ENCODE measurements at regions not wholly inside any gene's neighbourhood (a gene's known extent, or its start where the extent isn't known, plus 50 kb on each side); places are given as distances from the start of the nearest gene placed in this dataset.

DNA sequence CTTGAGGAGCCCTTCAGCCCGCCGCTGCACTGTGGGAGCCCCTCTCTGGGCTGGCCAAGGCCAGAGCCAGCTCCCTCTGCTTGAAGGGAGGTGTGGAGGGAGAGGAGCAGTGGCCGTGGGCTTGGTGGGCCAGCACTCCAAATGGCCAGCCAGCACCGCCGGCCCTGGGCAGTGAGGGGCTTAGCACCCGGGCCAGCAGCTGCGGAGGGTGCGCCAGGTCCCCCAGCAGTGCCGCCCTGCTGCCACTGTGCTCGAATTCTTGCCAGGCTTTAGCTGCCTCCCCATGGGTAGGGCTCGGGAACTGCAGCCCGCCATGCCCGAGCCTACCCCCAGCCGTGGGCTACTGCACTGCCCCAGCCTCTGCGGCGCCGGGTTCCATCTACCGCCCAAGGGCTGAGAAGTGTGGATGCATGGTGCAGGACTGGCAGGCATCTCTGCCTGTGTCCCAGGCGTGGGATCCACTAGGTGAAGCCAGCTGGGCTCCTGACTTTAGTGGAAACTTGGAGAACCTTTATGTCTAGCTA lies 82.7 kb downstream of the KCNA4 start:
- POLR2A ChIA-PET = no interaction called here
- no peaks in the 10 kb centered on the region for H3K9me3 Mint-ChIP-seq
- H3K4me3 Mint-ChIP-seq = no peak overlapping the region
- CTCF ChIA-PET = no interaction called here
- H3K4me1 Mint-ChIP-seq = no peaks in the 10 kb centered on the region
- no peaks in the 10 kb centered on the region for H3K36me3 Mint-ChIP-seq (ENCODE audit: low read depth)
- H3K27ac Mint-ChIP-seq = no peak overlapping the region
- ATAC-seq (ENCODE audit: low read depth) = no peak
- no peaks in the 10 kb centered on the region for H3K27me3 Mint-ChIP-seq
- DNase-seq = no peak
- intact Hi-C loops (cut with micrococcal nuclease) = no loop called here
- TF ChIP-seq, protein P1, sequence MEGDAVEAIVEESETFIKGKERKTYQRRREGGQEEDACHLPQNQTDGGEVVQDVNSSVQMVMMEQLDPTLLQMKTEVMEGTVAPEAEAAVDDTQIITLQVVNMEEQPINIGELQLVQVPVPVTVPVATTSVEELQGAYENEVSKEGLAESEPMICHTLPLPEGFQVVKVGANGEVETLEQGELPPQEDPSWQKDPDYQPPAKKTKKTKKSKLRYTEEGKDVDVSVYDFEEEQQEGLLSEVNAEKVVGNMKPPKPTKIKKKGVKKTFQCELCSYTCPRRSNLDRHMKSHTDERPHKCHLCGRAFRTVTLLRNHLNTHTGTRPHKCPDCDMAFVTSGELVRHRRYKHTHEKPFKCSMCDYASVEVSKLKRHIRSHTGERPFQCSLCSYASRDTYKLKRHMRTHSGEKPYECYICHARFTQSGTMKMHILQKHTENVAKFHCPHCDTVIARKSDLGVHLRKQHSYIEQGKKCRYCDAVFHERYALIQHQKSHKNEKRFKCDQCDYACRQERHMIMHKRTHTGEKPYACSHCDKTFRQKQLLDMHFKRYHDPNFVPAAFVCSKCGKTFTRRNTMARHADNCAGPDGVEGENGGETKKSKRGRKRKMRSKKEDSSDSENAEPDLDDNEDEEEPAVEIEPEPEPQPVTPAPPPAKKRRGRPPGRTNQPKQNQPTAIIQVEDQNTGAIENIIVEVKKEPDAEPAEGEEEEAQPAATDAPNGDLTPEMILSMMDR (IDR thresholded peaks at IDR 0.05) = no peak

DNA sequence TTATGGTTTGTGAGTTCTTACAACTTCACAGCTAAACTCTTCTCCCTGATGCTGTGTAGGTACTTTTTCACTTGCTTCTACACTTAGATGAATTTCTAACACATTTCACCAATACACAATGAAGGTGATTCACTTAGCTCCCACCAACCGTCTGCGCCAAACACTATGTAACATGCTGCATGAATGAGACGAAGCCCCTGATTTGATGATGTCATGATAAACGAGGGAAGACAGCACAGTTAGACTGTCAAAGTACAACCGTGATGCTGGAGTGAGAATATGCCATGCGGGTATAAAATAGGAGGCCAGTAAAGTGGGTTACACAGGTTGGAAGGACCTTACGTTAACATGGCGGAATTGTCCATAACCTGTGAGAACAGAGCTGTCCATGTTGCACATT lies 100.8 kb downstream of the KCNA4 start:
- Mint-ChIP-seq H3K4me1 (no peaks in the 10 kb centered on the region), H3K9me3 (peaks cover 2% of the 10 kb centered on the region), H3K27me3 (no peaks in the 10 kb centered on the region), H3K36me3 (ENCODE audit: low read depth) (no peaks in the 10 kb centered on the region), H3K27ac (no peak overlapping the region), H3K4me3 (no peak overlapping the region)
- POLR2A ChIA-PET = no interaction called here
- DNase-seq (no peak), ATAC-seq (ENCODE audit: low read depth) (no peak)
- CTCF ChIA-PET = no interaction called here
- intact Hi-C loops (cut with micrococcal nuclease) = no loop called here
- TF ChIP-seq, protein P1 (IDR thresholded peaks at IDR 0.05) = no peak

DNA sequence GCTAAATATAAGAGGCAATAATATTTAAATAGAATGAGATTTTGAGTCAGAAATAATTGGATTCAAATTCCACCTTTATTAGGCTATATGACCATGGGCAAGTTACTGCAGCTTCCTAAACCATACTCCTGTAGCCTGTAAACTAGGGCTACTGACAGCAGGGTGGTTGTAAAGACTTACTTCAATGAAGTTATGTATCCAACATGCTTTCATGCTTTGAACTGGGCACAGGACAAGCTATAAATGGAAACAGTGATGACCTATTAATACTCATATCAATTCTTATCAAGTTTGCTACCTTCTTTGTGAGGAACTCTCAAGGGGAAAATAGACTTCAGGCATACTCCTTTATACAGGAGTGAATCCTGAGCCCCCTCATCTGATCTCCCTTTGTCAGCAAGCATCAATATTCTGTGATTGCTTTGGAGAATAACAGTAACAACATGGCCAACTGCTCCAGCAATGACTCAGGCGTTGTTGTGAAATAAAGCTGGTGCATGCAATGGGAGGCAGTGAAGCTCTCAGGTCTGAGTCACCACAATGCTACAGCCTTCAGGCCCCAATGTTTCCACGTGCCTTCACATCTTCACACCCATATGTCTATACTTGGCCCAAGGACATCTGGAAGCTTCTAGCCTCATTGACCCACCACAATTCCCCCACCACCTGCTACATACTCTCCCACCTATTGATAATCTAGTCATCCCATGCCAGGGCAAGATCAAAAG lies 102.5 kb downstream of the KCNA4 start:
- intact Hi-C loops (cut with micrococcal nuclease) = no loop called here
- Mint-ChIP-seq H3K27ac (no peak overlapping the region), H3K27me3 (no peaks in the 10 kb centered on the region), H3K4me3 (no peak overlapping the region), H3K4me1 (no peaks in the 10 kb centered on the region), H3K36me3 (ENCODE audit: low read depth) (no peaks in the 10 kb centered on the region), H3K9me3 (no peaks in the 10 kb centered on the region)
- POLR2A ChIA-PET = no interaction called here
- TF ChIP-seq, protein P1 (IDR thresholded peaks at IDR 0.05) = no peak
- CTCF ChIA-PET = no interaction called here
- no peak for DNase-seq
- ATAC-seq (ENCODE audit: low read depth) = no peak

DNA sequence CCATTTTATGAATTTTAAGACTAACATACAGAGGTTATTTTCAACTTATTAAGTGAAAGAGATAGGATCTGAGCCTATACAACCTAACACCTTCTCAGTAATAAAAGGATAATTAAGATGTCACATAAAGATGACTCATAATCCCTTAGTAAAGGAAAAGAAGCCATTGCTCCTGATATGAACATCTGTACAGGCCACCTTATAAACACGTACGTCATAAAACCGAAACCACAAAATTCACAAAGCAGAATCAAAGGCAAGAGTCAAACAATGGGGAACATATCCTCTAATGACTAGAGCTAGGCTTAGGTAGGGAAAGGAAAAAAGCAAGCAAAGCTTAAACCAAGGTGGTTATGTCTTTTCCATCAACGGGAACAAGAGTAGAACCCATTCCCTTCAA lies 103.5 kb downstream of the KCNA4 start:
- ChIA-PET CTCF (no interaction called here), POLR2A (no interaction called here)
- no peaks in the 10 kb centered on the region for H3K4me1 Mint-ChIP-seq
- ATAC-seq (ENCODE audit: low read depth) = no peak
- no peaks in the 10 kb centered on the region for H3K27me3 Mint-ChIP-seq
- intact Hi-C loops (cut with micrococcal nuclease) = no loop called here
- no peaks in the 10 kb centered on the region for H3K9me3 Mint-ChIP-seq
- TF ChIP-seq, protein P1 (IDR thresholded peaks at IDR 0.05) = no peak
- no peaks in the 10 kb centered on the region for H3K36me3 Mint-ChIP-seq (ENCODE audit: low read depth)
- no peak for DNase-seq
- no peak overlapping the region for H3K27ac Mint-ChIP-seq
- H3K4me3 Mint-ChIP-seq = no peak overlapping the region

DNA sequence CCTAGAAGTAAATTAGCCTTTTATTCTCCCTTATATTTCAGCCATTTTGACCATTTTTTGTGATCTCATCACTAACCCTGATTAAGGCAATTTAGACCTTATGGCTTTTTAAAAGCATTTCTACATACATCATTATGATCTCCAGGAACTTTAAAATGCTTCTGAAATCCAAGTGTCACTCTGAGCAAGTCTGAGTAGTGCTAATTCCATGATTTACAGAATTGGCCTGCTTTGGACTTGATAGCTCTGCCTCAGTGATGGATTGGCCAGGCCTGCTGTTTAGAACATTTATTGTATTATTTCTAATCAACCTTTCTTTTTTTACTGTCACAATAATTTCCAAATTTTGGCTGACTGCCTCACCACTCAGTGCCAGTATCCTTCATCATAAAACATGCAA lies 116.4 kb downstream of the KCNA4 start:
- Mint-ChIP-seq H3K36me3 (ENCODE audit: low read depth) (no peaks in the 10 kb centered on the region), H3K27me3 (no peaks in the 10 kb centered on the region), H3K9me3 (peaks cover 6% of the 10 kb centered on the region), H3K4me3 (no peak overlapping the region), H3K4me1 (no peaks in the 10 kb centered on the region), H3K27ac (no peak overlapping the region)
- TF ChIP-seq, protein P1 (IDR thresholded peaks at IDR 0.05) = no peak
- POLR2A ChIA-PET = no interaction called here
- CTCF ChIA-PET = no interaction called here
- intact Hi-C loops (cut with micrococcal nuclease) = no loop called here
- no peak for DNase-seq
- no peak for ATAC-seq (ENCODE audit: low read depth)
